T-helper 17 cell (primary cell): ENCODE measurements at regions not wholly inside any gene's neighbourhood (a gene's known extent, or its start where the extent isn't known, plus 50 kb on each side); places are given as distances from the start of the nearest gene placed in this dataset.

Experiments used
- ATAC-seq: fragments of 150-1000 bp; cut with Tn5 transposase; 2 replicates; pipeline ENCODE4 v1.10.0; 2021; ENCODE audit warnings: mild to moderate bottlenecking, moderate library complexity
- DNase-seq, 3 donors: peaks; one replicate each; pipeline versions ENCODE4 v3.0.0 to v3.0.0-alpha.2; 2020 to 2021
- H3K9me3 ChIP-seq: one replicate; pipeline ENCODE4 v1.7.0; 2013; ENCODE audit warnings: low read length, mild to moderate bottlenecking; ENCODE audit not compliant: control insufficient read depth, poor library complexity, severe bottlenecking
- H3K27ac Mint-ChIP-seq: one replicate; pipeline ENCODE4 v1.8.0; 2022; ENCODE audit warnings: mild to moderate bottlenecking, moderate library complexity, mixed read lengths
- H3K27me3 Mint-ChIP-seq: one replicate; pipeline ENCODE4 v1.8.0; 2022; ENCODE audit warnings: mixed read lengths
- H3K36me3 Mint-ChIP-seq: one replicate; pipeline ENCODE4 v1.8.0; 2022; ENCODE audit warnings: low read depth, mixed read lengths
- H3K4me1 Mint-ChIP-seq: one replicate; pipeline ENCODE4 v1.8.0; 2022; ENCODE audit warnings: mild to moderate bottlenecking, mixed read lengths
- H3K4me3 Mint-ChIP-seq: one replicate; pipeline ENCODE4 v1.8.0; 2022; ENCODE audit warnings: mild to moderate bottlenecking, moderate library complexity, mixed read lengths

GRCh38 chr17:52336796-52337195, 178.3 kb upstream of the CA10 start:
- no peaks in the 10 kb centered on the region for H3K27me3 Mint-ChIP-seq

GRCh38 chr17:52306314-52306713, 147.8 kb upstream of the CA10 start:
- Mint-ChIP-seq H3K4me1 (peaks cover 2% of the 10 kb centered on the region), H3K27ac (no peak overlapping the region), H3K27me3 (no peaks in the 10 kb centered on the region), H3K36me3 (no peaks in the 10 kb centered on the region), H3K4me3 (no peak overlapping the region)
- DNase-seq (no peak), ATAC-seq (no peak)
- no peaks in the 10 kb centered on the region for H3K9me3 ChIP-seq

More at GRCh38 chr17:52336796-52337195, 178.3 kb upstream of the CA10 start:
- DNase-seq (no peak), ATAC-seq (no peak)
- no peaks in the 10 kb centered on the region for H3K4me1 Mint-ChIP-seq
- no peak overlapping the region for H3K27ac Mint-ChIP-seq
- H3K9me3 ChIP-seq, result no peaks in the 10 kb centered on the region
- no peak overlapping the region for H3K4me3 Mint-ChIP-seq
- no peaks in the 10 kb centered on the region for H3K36me3 Mint-ChIP-seq

GRCh38 chr17:52298881-52299280, 140.4 kb upstream of the CA10 start:
- H3K4me1 Mint-ChIP-seq, result no peaks in the 10 kb centered on the region
- ATAC-seq, result no peak
- no peaks in the 10 kb centered on the region for H3K36me3 Mint-ChIP-seq
- no peak overlapping the region for H3K27ac Mint-ChIP-seq
- no peak for DNase-seq
- no peaks in the 10 kb centered on the region for H3K9me3 ChIP-seq
- no peak overlapping the region for H3K4me3 Mint-ChIP-seq
- peaks cover 14% of the 10 kb centered on the region for H3K27me3 Mint-ChIP-seq

GRCh38 chr17:52297230-52298010, 138.9 kb upstream of the CA10 start:
- H3K9me3 ChIP-seq, result no peaks in the 10 kb centered on the region
- H3K4me1 Mint-ChIP-seq, result no peaks in the 10 kb centered on the region
- DNase-seq (no peak), ATAC-seq (no peak)
- no peak overlapping the region for H3K4me3 Mint-ChIP-seq
- H3K27ac Mint-ChIP-seq, result no peak overlapping the region
- peaks cover 14% of the 10 kb centered on the region for H3K27me3 Mint-ChIP-seq
- H3K36me3 Mint-ChIP-seq, result no peaks in the 10 kb centered on the region

- Mint-ChIP-seq H3K27ac (no peak overlapping the region), H3K4me1 (no peaks in the 10 kb centered on the region), H3K27me3 (peaks cover 10% of the 10 kb centered on the region), H3K36me3 (no peaks in the 10 kb centered on the region), H3K4me3 (no peak overlapping the region)
- DNase-seq (no peak), ATAC-seq (no peak)
- no peaks in the 10 kb centered on the region for H3K9me3 ChIP-seq
Observed at GRCh38 chr17:52294301-52294700, 135.8 kb upstream of the CA10 start.

GRCh38 chr17:52287611-52288010, 129.1 kb upstream of the CA10 start:
- Mint-ChIP-seq H3K27ac (no peak overlapping the region), H3K4me3 (no peak overlapping the region), H3K4me1 (no peaks in the 10 kb centered on the region), H3K36me3 (no peaks in the 10 kb centered on the region), H3K27me3 (peaks cover 5% of the 10 kb centered on the region)
- H3K9me3 ChIP-seq, result no peaks in the 10 kb centered on the region
- ATAC-seq (no peak), DNase-seq (no peak)

- Mint-ChIP-seq H3K4me3 (no peak overlapping the region), H3K4me1 (no peaks in the 10 kb centered on the region), H3K27me3 (peaks cover 20% of the 10 kb centered on the region), H3K27ac (no peak overlapping the region), H3K36me3 (no peaks in the 10 kb centered on the region)
- no peaks in the 10 kb centered on the region for H3K9me3 ChIP-seq
- ATAC-seq (no peak), DNase-seq (no peak)
Observed at GRCh38 chr17:52283872-52284271, 125.4 kb upstream of the CA10 start.

- Mint-ChIP-seq H3K36me3 (no peaks in the 10 kb centered on the region), H3K4me3 (no peak overlapping the region), H3K4me1 (no peaks in the 10 kb centered on the region), H3K27me3 (peaks cover 31% of the 10 kb centered on the region), H3K27ac (no peak overlapping the region)
- ATAC-seq (no peak), DNase-seq (no peak)
- H3K9me3 ChIP-seq, result no peaks in the 10 kb centered on the region
Observed at GRCh38 chr17:52276381-52277008, 118.0 kb upstream of the CA10 start.

- Mint-ChIP-seq H3K4me3 (no peak overlapping the region), H3K27me3 (peaks cover 23% of the 10 kb centered on the region), H3K36me3 (no peaks in the 10 kb centered on the region), H3K4me1 (no peaks in the 10 kb centered on the region), H3K27ac (no peak overlapping the region)
- no peaks in the 10 kb centered on the region for H3K9me3 ChIP-seq
- DNase-seq (no peak), ATAC-seq (no peak)
Observed at GRCh38 chr17:52271781-52272180, 113.3 kb upstream of the CA10 start.

- no peak for ATAC-seq
- no peak overlapping the region for H3K27ac Mint-ChIP-seq
- no peak for DNase-seq
- H3K27me3 Mint-ChIP-seq, result no peaks in the 10 kb centered on the region
- no peak overlapping the region for H3K4me3 Mint-ChIP-seq
- no peaks in the 10 kb centered on the region for H3K9me3 ChIP-seq
- no peaks in the 10 kb centered on the region for H3K36me3 Mint-ChIP-seq
- no peaks in the 10 kb centered on the region for H3K4me1 Mint-ChIP-seq
Observed at GRCh38 chr17:52255347-52255746, 96.8 kb upstream of the CA10 start.

GRCh38 chr17:52244689-52245088, 86.2 kb upstream of the CA10 start:
- H3K27me3 Mint-ChIP-seq, result peaks cover 6% of the 10 kb centered on the region
- no peak overlapping the region for H3K4me3 Mint-ChIP-seq
- H3K9me3 ChIP-seq, result no peaks in the 10 kb centered on the region
- no peak for ATAC-seq
- no peak overlapping the region for H3K27ac Mint-ChIP-seq
- no peaks in the 10 kb centered on the region for H3K36me3 Mint-ChIP-seq
- no peaks in the 10 kb centered on the region for H3K4me1 Mint-ChIP-seq
- DNase-seq, result no peak

GRCh38 chr17:52242268-52242667, 83.8 kb upstream of the CA10 start:
- Mint-ChIP-seq H3K27me3 (peaks cover 13% of the 10 kb centered on the region), H3K4me3 (no peak overlapping the region), H3K36me3 (no peaks in the 10 kb centered on the region), H3K4me1 (no peaks in the 10 kb centered on the region), H3K27ac (no peak overlapping the region)
- DNase-seq (no peak), ATAC-seq (no peak)
- no peaks in the 10 kb centered on the region for H3K9me3 ChIP-seq

- Mint-ChIP-seq H3K27ac (no peak overlapping the region), H3K4me1 (no peaks in the 10 kb centered on the region), H3K4me3 (no peak overlapping the region), H3K27me3 (peaks cover 7% of the 10 kb centered on the region), H3K36me3 (no peaks in the 10 kb centered on the region)
- ATAC-seq (no peak), DNase-seq (no peak)
- no peaks in the 10 kb centered on the region for H3K9me3 ChIP-seq
Observed at GRCh38 chr17:52237151-52237550, 78.6 kb upstream of the CA10 start.

- DNase-seq, result no peak
- no peak overlapping the region for H3K27ac Mint-ChIP-seq
- no peak overlapping the region for H3K4me3 Mint-ChIP-seq
- no peaks in the 10 kb centered on the region for H3K9me3 ChIP-seq
- H3K4me1 Mint-ChIP-seq, result no peaks in the 10 kb centered on the region
- H3K27me3 Mint-ChIP-seq, result peaks cover 17% of the 10 kb centered on the region
- no peaks in the 10 kb centered on the region for H3K36me3 Mint-ChIP-seq
- ATAC-seq, result no peak
Observed at GRCh38 chr17:52235516-52235915, 77.0 kb upstream of the CA10 start.
